Hindlimb muscle (tissue), 1 donor: ENCODE measurements at regions not wholly inside any gene's neighbourhood (a gene's known extent, or its start where the extent isn't known, plus 50 kb on each side); places are given as distances from the start of the nearest gene placed in this dataset.
"Not testable (repeated sequence)": the region's sequence is repeated elsewhere in the genome, so short reads cannot be mapped to it uniquely, and the experiment has no call there.

ENCODE experiments used
- DNase-seq: peaks from one replicate; pipeline ENCODE4 v3.0.0-alpha.2; 2013

GRCh38 chr7:156058248-156058647 is 246.0 kb upstream of the SHH start:
- DNase-seq: no peak

GRCh38 chr7:156056534-156056933 is 244.3 kb upstream of the SHH start:
- no peak for DNase-seq

GRCh38 chr7:156055206-156055822 is 243.1 kb upstream of the SHH start:
- no peak for DNase-seq

- DNase-seq: no peak
Observed at GRCh38 chr7:156051884-156052283, 239.6 kb upstream of the SHH start.

- no peak for DNase-seq
Observed at GRCh38 chr7:156050636-156051569, 238.6 kb upstream of the SHH start.

GRCh38 chr7:156049366-156049765 is 237.1 kb upstream of the SHH start:
- DNase-seq: no peak

- no peak for DNase-seq
Observed at GRCh38 chr7:156046031-156046560, 233.8 kb upstream of the SHH start.

GRCh38 chr7:156043416-156044178 is 231.3 kb upstream of the SHH start:
- DNase-seq: no peak

- DNase-seq: no peak
Observed at GRCh38 chr7:156041398-156041797, 229.1 kb upstream of the SHH start.

GRCh38 chr7:156039971-156040677 is 227.9 kb upstream of the SHH start:
- DNase-seq: no peak

- no peak for DNase-seq
Observed at GRCh38 chr7:156039194-156039593, 226.9 kb upstream of the SHH start.

- no peak for DNase-seq
Observed at GRCh38 chr7:156038345-156038744, 226.1 kb upstream of the SHH start.

GRCh38 chr7:156036153-156036552 is 223.9 kb upstream of the SHH start:
- DNase-seq: no peak

GRCh38 chr7:156035387-156035786 is 223.1 kb upstream of the SHH start:
- not testable (repeated sequence) for DNase-seq

GRCh38 chr7:156034397-156034796 is 222.1 kb upstream of the SHH start:
- DNase-seq: no peak

- no peak for DNase-seq
Observed at GRCh38 chr7:156032973-156033372, 220.7 kb upstream of the SHH start.

GRCh38 chr7:156031679-156032478 is 219.6 kb upstream of the SHH start:
- DNase-seq: no peak

- DNase-seq: no peak
Observed at GRCh38 chr7:156029460-156030007, 217.3 kb upstream of the SHH start.

GRCh38 chr7:156028521-156028920 is 216.3 kb upstream of the SHH start:
- no peak for DNase-seq

GRCh38 chr7:156027821-156028220 is 215.6 kb upstream of the SHH start:
- no peak for DNase-seq

- no peak for DNase-seq
Observed at GRCh38 chr7:156026603-156027002, 214.3 kb upstream of the SHH start.
